DMS153 (cell line): ENCODE measurements at regions not wholly inside any gene's neighbourhood (a gene's known extent, or its start where the extent isn't known, plus 50 kb on each side); places are given as distances from the start of the nearest gene placed in this dataset.
"Not testable (repeated sequence)": the region's sequence is repeated elsewhere in the genome, so short reads cannot be mapped to it uniquely, and the experiment has no call there.

Experiments used
- DNase-seq: peaks from one replicate; lab custom pipeline; 2025; lab: John Stamatoyannopoulos, UW

- no peak for DNase-seq
These were observed 91.4 kb upstream of the NAMPT start for GRCh38 chr7:106376026-106376799.

GRCh38 chr7:106375499-106375898 lies 90.7 kb upstream of the NAMPT start:
- DNase-seq = no peak

GRCh38 chr7:106374437-106374836 lies 89.7 kb upstream of the NAMPT start:
- DNase-seq = no peak

- no peak for DNase-seq
These were observed 88.0 kb upstream of the NAMPT start for GRCh38 chr7:106372595-106373318.

GRCh38 chr7:106372126-106372525 lies 87.3 kb upstream of the NAMPT start:
- no peak for DNase-seq

- no peak for DNase-seq
These were observed 86.8 kb upstream of the NAMPT start for GRCh38 chr7:106371629-106372028.

GRCh38 chr7:106370542-106370941 lies 85.8 kb upstream of the NAMPT start:
- DNase-seq = no peak

GRCh38 chr7:106369816-106370215 lies 85.0 kb upstream of the NAMPT start:
- no peak for DNase-seq

- DNase-seq = no peak
These were observed 84.6 kb upstream of the NAMPT start for GRCh38 chr7:106369352-106369751.

- no peak for DNase-seq
These were observed 82.9 kb upstream of the NAMPT start for GRCh38 chr7:106367664-106368063.

- peak; percentile 17 for DNase-seq
These were observed 82.2 kb upstream of the NAMPT start for GRCh38 chr7:106367018-106367420.

GRCh38 chr7:106365252-106366005 lies 80.6 kb upstream of the NAMPT start:
- no peak for DNase-seq

- DNase-seq = not testable (repeated sequence)
These were observed 77.7 kb upstream of the NAMPT start for GRCh38 chr7:106362507-106362906.

GRCh38 chr7:106358103-106358663 lies 73.4 kb upstream of the NAMPT start:
- no peak for DNase-seq

- no peak for DNase-seq
These were observed 72.9 kb upstream of the NAMPT start for GRCh38 chr7:106357675-106358074.

GRCh38 chr7:106354822-106355221 lies 70.0 kb upstream of the NAMPT start:
- DNase-seq = no peak

- DNase-seq = no peak
These were observed 69.2 kb upstream of the NAMPT start for GRCh38 chr7:106353944-106354343.

- no peak for DNase-seq
These were observed 63.4 kb upstream of the NAMPT start for GRCh38 chr7:106348231-106348630.

GRCh38 chr7:106347229-106347833 lies 62.5 kb upstream of the NAMPT start:
- no peak for DNase-seq

- DNase-seq = no peak
These were observed 62.0 kb upstream of the NAMPT start for GRCh38 chr7:106346678-106347217.

- DNase-seq = no peak
These were observed 61.4 kb upstream of the NAMPT start for GRCh38 chr7:106346167-106346677.
